ENCODE measurements at regions not wholly inside any gene's neighbourhood (a gene's known extent, or its start where the extent isn't known, plus 50 kb on each side); places are given as distances from the start of the nearest gene placed in this dataset.

DNA sequence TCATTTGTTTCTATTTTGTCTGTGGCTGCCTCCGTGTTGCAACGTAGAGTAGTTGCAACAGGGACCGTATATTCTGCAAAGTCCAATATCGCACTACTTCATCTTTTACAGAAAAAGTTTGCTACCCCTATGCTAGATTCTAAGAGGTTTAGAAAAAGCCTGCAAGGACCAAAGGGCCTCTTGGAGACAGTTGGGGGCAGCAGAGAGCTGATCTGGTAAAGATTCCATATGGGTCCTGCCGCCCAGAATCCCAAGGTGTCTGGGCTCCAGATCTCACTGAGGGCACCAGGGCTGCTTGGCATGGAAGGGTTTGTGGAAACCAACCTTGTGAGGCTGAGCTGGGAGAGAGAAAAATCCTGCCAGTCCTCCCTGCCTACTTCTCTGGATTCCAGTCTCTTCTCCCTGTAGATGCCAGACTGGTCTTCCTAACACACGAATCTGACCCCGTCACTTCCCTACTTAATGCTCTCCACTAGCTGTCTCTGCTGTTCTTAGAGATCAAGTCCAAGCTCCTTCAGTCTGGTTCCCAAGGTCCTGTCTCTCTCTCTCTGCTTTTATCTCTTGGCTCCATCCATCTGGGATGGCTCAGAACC is 74.6 kb downstream of the GLRX5 start:
- peak; percentile 24 for DNase-seq
- H3K4me1 ChIP-seq: no peaks in the 10 kb centered on the region
- H3K27me3 ChIP-seq: no peaks in the 10 kb centered on the region
- H3K27ac ChIP-seq: no peak overlapping the region
- TF ChIP-seq, protein P1, sequence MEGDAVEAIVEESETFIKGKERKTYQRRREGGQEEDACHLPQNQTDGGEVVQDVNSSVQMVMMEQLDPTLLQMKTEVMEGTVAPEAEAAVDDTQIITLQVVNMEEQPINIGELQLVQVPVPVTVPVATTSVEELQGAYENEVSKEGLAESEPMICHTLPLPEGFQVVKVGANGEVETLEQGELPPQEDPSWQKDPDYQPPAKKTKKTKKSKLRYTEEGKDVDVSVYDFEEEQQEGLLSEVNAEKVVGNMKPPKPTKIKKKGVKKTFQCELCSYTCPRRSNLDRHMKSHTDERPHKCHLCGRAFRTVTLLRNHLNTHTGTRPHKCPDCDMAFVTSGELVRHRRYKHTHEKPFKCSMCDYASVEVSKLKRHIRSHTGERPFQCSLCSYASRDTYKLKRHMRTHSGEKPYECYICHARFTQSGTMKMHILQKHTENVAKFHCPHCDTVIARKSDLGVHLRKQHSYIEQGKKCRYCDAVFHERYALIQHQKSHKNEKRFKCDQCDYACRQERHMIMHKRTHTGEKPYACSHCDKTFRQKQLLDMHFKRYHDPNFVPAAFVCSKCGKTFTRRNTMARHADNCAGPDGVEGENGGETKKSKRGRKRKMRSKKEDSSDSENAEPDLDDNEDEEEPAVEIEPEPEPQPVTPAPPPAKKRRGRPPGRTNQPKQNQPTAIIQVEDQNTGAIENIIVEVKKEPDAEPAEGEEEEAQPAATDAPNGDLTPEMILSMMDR (IDR thresholded peaks at IDR 0.05): peak; percentile 29
- H3K4me3 ChIP-seq: no peak overlapping the region
- H3K36me3 ChIP-seq: no peaks in the 10 kb centered on the region
- intact Hi-C loops (cut with DNase I): no loop called here
- no peaks in the 10 kb centered on the region for H3K9me3 ChIP-seq
- H3K9ac ChIP-seq (ENCODE audit: low read depth in 2 of 2, low read length in 2 of 2): no peak overlapping the region

DNA sequence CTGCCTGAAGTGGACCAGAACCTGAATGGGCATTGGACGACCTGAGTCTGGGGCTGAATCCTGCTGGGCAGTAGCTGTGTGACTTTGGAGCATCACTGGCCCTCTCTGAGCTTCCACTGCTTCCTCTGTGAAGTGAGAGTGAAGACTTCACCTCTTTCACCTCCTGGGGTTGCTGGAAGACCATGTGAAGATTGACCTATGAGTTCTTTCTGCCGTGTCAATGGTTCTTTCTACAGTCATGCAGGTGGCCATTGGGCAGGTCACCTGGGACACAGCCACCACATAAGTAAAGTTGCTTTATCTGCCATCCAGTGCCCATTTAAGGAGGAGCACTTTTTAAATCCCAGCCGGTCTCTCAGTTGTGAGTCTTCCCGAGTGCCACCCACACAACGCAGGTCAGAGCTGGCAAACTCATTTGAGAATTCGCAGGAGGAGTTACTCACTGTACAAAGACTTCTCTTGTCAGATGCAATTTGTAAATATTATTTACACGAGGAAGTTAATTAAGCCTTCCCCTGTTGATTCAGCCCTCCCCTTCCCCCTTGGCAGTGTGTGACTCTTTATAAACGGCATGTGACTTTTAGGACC is 74.8 kb upstream of the TCL1B start:
- Histone ChIP-seq H3K4me3 (no peak overlapping the region), H3K27ac (no peak overlapping the region), H3K36me3 (no peaks in the 10 kb centered on the region), H3K9me3 (no peaks in the 10 kb centered on the region), H3K9ac (ENCODE audit: low read depth in 2 of 2, low read length in 2 of 2) (no peak overlapping the region), H3K4me1 (no peaks in the 10 kb centered on the region), H3K27me3 (no peaks in the 10 kb centered on the region)
- intact Hi-C loops (cut with DNase I): no loop called here
- TF ChIP-seq, protein P1 (IDR thresholded peaks at IDR 0.05): no peak
- DNase-seq: no peak

DNA sequence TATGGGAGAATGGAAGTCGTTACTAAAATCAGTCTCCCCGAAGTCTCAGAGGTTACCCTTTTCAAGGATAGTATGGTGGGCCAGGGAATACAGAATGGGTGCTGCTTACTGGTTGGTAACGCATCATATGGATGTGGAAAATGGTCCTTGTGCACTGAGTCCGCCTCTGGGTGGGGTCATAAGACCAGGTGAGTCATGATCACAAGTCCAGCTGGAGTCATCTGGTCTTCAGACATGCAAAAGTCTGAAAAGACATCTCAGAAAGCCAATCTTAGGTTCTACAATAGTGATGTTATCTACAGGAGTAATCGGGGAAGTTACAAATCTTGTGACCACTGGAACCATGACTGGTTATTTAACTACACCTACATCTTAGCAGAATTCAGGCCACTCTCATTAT is 71.9 kb upstream of the TCL1B start:
- Histone ChIP-seq H3K27me3 (no peaks in the 10 kb centered on the region), H3K4me1 (no peaks in the 10 kb centered on the region), H3K36me3 (no peaks in the 10 kb centered on the region), H3K27ac (no peak overlapping the region), H3K9ac (ENCODE audit: low read depth in 2 of 2, low read length in 2 of 2) (no peak overlapping the region), H3K4me3 (no peak overlapping the region), H3K9me3 (no peaks in the 10 kb centered on the region)
- no peak for DNase-seq
- intact Hi-C loops (cut with DNase I): no loop called here
- TF ChIP-seq, protein P1 (IDR thresholded peaks at IDR 0.05): no peak

DNA sequence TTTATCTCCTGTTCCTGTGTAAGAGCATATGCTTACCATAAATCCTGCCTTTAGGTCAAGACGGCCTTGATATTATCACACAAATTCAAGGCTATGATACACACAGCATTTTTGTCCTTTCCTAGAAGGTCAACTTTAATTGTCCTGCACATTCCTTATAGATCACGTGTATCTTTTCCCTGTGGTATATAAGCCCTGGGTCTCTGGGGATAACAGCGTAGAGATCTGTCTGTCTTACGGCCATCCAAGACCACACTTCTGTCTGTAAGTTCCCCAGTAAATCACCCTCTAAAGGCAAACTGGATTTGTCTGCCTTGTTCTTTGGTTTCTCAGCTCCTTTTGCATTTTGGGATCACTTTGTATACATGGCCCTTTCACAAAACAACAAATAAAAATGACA is 69.5 kb upstream of the TCL1B start:
- H3K27me3 ChIP-seq: no peaks in the 10 kb centered on the region
- DNase-seq: no peak
- H3K36me3 ChIP-seq: no peaks in the 10 kb centered on the region
- no peaks in the 10 kb centered on the region for H3K4me1 ChIP-seq
- intact Hi-C loops (cut with DNase I): no loop called here
- H3K27ac ChIP-seq: no peak overlapping the region
- no peak overlapping the region for H3K9ac ChIP-seq (ENCODE audit: low read depth in 2 of 2, low read length in 2 of 2)
- no peak overlapping the region for H3K4me3 ChIP-seq
- TF ChIP-seq, protein P1 (IDR thresholded peaks at IDR 0.05): no peak
- no peaks in the 10 kb centered on the region for H3K9me3 ChIP-seq

DNA sequence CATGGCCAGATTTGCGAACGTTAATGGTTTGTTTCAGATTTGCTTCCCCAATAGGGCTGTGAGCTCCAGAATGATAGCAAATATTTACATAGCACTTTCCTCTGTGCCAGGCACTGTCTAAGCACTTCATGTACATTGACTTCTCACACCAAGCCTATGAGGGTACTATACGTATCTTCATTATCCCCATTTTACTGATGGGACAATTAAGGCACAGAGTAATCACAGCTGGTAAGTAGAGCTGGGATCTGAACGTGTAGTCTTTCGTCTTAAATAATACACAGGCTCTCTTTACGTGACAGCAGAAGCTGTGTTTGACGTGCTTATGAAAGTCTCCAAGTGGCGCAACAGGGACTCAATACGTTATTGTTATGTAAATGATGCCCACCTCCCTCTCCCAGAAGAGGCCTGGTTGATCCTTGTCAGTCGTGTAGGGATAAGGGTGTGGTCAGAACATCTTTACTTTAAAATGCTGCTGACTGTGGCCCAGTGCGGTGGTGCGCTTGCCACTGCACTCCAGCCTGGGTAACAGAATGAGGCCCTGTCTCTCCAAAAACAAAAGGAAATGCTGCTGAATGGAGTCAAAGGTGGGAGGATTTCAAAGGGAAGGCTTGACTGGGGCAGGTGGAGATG is 66.3 kb upstream of the TCL1B start:
- H3K27ac ChIP-seq: no peak overlapping the region
- no peaks in the 10 kb centered on the region for H3K27me3 ChIP-seq
- TF ChIP-seq, protein P1 (IDR thresholded peaks at IDR 0.05): no peak
- no peaks in the 10 kb centered on the region for H3K4me1 ChIP-seq
- intact Hi-C loops (cut with DNase I): no loop called here
- no peak overlapping the region for H3K9ac ChIP-seq (ENCODE audit: low read depth in 2 of 2, low read length in 2 of 2)
- H3K4me3 ChIP-seq: no peak overlapping the region
- H3K9me3 ChIP-seq: no peaks in the 10 kb centered on the region
- DNase-seq: no peak
- H3K36me3 ChIP-seq: no peaks in the 10 kb centered on the region
